ENCODE measurements at regions not wholly inside any gene's neighbourhood (a gene's known extent, or its start where the extent isn't known, plus 50 kb on each side); places are given as distances from the start of the nearest gene placed in this dataset.

DNA sequence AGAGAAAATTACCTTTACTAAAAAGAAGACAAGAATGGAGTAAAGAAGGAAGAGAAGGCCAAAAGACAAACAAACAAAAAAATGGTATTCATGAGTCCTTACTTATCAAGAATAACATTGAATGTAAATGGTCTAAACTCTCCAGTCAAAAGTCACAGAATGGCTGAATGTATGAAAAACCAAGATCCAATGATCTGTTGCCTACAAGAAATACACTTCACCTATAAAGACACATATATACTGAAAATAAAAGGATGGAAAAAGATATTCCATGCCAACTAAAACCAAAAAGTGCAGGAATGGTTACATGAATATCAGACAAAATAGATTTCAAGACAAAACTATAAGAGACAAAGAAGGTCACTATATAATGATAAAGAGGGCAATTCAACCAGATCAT is 65.0 kb upstream of the ASXL3 start (continued):
- TF ChIP-seq, protein P1, sequence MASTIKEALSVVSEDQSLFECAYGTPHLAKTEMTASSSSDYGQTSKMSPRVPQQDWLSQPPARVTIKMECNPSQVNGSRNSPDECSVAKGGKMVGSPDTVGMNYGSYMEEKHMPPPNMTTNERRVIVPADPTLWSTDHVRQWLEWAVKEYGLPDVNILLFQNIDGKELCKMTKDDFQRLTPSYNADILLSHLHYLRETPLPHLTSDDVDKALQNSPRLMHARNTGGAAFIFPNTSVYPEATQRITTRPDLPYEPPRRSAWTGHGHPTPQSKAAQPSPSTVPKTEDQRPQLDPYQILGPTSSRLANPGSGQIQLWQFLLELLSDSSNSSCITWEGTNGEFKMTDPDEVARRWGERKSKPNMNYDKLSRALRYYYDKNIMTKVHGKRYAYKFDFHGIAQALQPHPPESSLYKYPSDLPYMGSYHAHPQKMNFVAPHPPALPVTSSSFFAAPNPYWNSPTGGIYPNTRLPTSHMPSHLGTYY (CRISPR knock-in tag; IDR thresholded peaks at IDR 0.05): no peak

DNA sequence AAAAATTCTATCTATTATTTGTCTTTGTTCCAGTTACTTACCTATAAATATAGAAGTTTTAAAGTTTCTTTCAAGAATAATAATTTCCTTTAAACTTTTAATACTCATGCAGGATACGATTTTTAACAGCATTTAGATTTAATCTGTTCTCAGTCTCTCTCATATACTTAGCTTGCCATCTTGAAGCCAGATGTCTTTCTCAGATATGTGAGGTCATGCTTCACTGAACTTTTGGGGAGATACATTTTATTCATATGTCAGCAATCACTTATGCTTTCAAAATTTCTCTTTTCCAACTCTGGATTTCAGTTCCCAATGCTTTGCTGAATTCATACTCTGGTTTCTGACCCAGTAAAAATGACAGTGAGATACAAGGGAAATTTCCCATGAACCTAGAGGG is 66.5 kb upstream of the CCDC178 start:
- H3K27me3 Mint-ChIP-seq (ENCODE audit: low read depth): no peaks in the 10 kb centered on the region
- CTCF ChIA-PET: interaction anchor here (1.0 kb wide), 1 partner anchor 11 kb away, joined by 3 read pairs; no protein-coding TSS in a partner anchor
- DNase-seq (ENCODE audit: low spot score) (no peak), ATAC-seq (no peak)
- H3K4me3 Mint-ChIP-seq: no peak overlapping the region
- no peak overlapping the region for H3K27ac Mint-ChIP-seq
- POLR2A ChIA-PET: no interaction called here
- TF ChIP-seq PRRX2 (CRISPR knock-in tag; IDR thresholded peaks at IDR 0.05) (no peak), NR1H2 (CRISPR knock-in tag; IDR thresholded peaks at IDR 0.05) (no peak), ZNF219 (CRISPR knock-in tag; IDR thresholded peaks at IDR 0.05; ENCODE audit: borderline replicate concordance) (no peak), GTF2I (CRISPR knock-in tag; conservative IDR thresholded peaks at IDR 0.05) (no peak), MXD4 (CRISPR knock-in tag; IDR thresholded peaks at IDR 0.05; ENCODE audit: borderline replicate concordance) (no peak), ZBTB43 (CRISPR knock-in tag; IDR thresholded peaks at IDR 0.05) (no peak), GRHL2 (CRISPR knock-in tag; IDR thresholded peaks at IDR 0.05; ENCODE audit: insufficient replicate concordance, severe bottlenecking) (no peak), NFE2L1 (CRISPR knock-in tag; IDR thresholded peaks at IDR 0.05) (no peak), SP1 (CRISPR knock-in tag; conservative IDR thresholded peaks at IDR 0.05) (no peak), AR (CRISPR knock-in tag; IDR thresholded peaks at IDR 0.05) (no peak), ELF4 (CRISPR knock-in tag; IDR thresholded peaks at IDR 0.05; ENCODE audit: low read depth) (no peak), ZNF396 (CRISPR knock-in tag; IDR thresholded peaks at IDR 0.05; ENCODE audit: borderline replicate concordance) (no peak), ZNF425 (CRISPR knock-in tag; conservative IDR thresholded peaks at IDR 0.05) (no peak), ZNF671 (CRISPR knock-in tag; IDR thresholded peaks at IDR 0.05) (no peak)
- TF ChIP-seq, protein P2, sequence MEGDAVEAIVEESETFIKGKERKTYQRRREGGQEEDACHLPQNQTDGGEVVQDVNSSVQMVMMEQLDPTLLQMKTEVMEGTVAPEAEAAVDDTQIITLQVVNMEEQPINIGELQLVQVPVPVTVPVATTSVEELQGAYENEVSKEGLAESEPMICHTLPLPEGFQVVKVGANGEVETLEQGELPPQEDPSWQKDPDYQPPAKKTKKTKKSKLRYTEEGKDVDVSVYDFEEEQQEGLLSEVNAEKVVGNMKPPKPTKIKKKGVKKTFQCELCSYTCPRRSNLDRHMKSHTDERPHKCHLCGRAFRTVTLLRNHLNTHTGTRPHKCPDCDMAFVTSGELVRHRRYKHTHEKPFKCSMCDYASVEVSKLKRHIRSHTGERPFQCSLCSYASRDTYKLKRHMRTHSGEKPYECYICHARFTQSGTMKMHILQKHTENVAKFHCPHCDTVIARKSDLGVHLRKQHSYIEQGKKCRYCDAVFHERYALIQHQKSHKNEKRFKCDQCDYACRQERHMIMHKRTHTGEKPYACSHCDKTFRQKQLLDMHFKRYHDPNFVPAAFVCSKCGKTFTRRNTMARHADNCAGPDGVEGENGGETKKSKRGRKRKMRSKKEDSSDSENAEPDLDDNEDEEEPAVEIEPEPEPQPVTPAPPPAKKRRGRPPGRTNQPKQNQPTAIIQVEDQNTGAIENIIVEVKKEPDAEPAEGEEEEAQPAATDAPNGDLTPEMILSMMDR (IDR thresholded peaks at IDR 0.05): no peak
- TF ChIP-seq, protein P3, sequence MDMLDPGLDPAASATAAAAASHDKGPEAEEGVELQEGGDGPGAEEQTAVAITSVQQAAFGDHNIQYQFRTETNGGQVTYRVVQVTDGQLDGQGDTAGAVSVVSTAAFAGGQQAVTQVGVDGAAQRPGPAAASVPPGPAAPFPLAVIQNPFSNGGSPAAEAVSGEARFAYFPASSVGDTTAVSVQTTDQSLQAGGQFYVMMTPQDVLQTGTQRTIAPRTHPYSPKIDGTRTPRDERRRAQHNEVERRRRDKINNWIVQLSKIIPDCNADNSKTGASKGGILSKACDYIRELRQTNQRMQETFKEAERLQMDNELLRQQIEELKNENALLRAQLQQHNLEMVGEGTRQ (CRISPR knock-in tag; IDR thresholded peaks at IDR 0.05): no peak
- TF ChIP-seq, protein P4, sequence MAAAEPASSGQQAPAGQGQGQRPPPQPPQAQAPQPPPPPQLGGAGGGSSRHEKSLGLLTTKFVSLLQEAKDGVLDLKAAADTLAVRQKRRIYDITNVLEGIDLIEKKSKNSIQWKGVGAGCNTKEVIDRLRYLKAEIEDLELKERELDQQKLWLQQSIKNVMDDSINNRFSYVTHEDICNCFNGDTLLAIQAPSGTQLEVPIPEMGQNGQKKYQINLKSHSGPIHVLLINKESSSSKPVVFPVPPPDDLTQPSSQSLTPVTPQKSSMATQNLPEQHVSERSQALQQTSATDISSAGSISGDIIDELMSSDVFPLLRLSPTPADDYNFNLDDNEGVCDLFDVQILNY (CRISPR knock-in tag; IDR thresholded peaks at IDR 0.05): no peak
- H3K9me3 Mint-ChIP-seq: peaks cover 6% of the 10 kb centered on the region; the same call in 1 of the 2 replicates
- H3K36me3 Mint-ChIP-seq: no peaks in the 10 kb centered on the region; the same call in 1 of the 2 replicates
- H3K4me1 Mint-ChIP-seq: no peaks in the 10 kb centered on the region
